Esophagus squamous epithelium (tissue), 5 donors: ENCODE measurements at regions not wholly inside any gene's neighbourhood (a gene's known extent, or its start where the extent isn't known, plus 50 kb on each side); places are given as distances from the start of the nearest gene placed in this dataset.

Experiments
- DNase-seq: peaks from one replicate; lab custom pipeline; 2025; lab: John Stamatoyannopoulos, UW
- H3K27ac ChIP-seq, 4 donors: fragments of 200-600 bp; sonication (generic); one replicate each; pipeline ENCODE4 v1.5.1; 2016 to 2019; ENCODE audit warnings: mild to moderate bottlenecking in 1 of 4
- H3K27me3 ChIP-seq, 4 donors: fragments of 200-600 bp; sonication (generic); 1 replicate in 3 of 4; 2 replicates in 1 of 4; pipeline versions ENCODE4 v1.5.1 to v1.6.0; 2017 to 2021; ENCODE audit warnings: antibody characterized with exemption in 1 of 4
- H3K36me3 ChIP-seq, 3 donors: fragments of 200-600 bp; sonication (generic); one replicate each; pipeline ENCODE4 v1.5.1; 2016 to 2019
- H3K4me1 ChIP-seq, 3 donors: fragments of 200-600 bp; sonication (generic); one replicate each; pipeline ENCODE4 v1.5.1; 2017 to 2019
- H3K4me3 ChIP-seq, 4 donors: fragments of 200-600 bp; sonication (generic); 1 replicate in 3 of 4; 2 replicates in 1 of 4; pipeline ENCODE4 v1.5.1; 2016 to 2019; ENCODE audit warnings: mild to moderate bottlenecking in 2 of 4, moderate library complexity in 1 of 4
- H3K9me3 ChIP-seq, 3 donors: fragments of 200-600 bp; sonication (generic); one replicate each; pipeline ENCODE4 v1.5.1; 2016 to 2019
- POLR2A ChIP-seq, 4 donors: fragments of 450-650 bp; IDR thresholded peaks; one replicate each; pipeline ENCODE4 v1.6.1; 2017; ENCODE audit warnings: antibody characterized with exemption in 4 of 4, mild to moderate bottlenecking in 4 of 4, moderate library complexity in 3 of 4
- WGBS, 2 donors: methylation state at CpG; one replicate each; pipeline ENCODE4 v1.1.5; 2018; 5-methylcytosine and 5-hydroxymethylcytosine counted together
- intact Hi-C: fragments of 100-400 bp; cut with DNase I; formaldehyde crosslinking; loops from one replicate; pipeline ENCODE4 v1.15.0; 2022
- TF ChIP-seq, protein P1 (sequence below), 6 experiments: fragments of 450-650 bp in 4 of 6; fragments of 200-600 bp in 2 of 6; sonication (generic) in 2 of 6; IDR thresholded peaks; one replicate each; pipeline ENCODE4 v1.5.1; 2016 to 2019; ENCODE audit warnings: antibody characterized with exemption in 6 of 6, mild to moderate bottlenecking in 4 of 6, moderate library complexity in 4 of 6
- donor health status: DM: yes; HTN: yes; CAD: no.

DNA sequence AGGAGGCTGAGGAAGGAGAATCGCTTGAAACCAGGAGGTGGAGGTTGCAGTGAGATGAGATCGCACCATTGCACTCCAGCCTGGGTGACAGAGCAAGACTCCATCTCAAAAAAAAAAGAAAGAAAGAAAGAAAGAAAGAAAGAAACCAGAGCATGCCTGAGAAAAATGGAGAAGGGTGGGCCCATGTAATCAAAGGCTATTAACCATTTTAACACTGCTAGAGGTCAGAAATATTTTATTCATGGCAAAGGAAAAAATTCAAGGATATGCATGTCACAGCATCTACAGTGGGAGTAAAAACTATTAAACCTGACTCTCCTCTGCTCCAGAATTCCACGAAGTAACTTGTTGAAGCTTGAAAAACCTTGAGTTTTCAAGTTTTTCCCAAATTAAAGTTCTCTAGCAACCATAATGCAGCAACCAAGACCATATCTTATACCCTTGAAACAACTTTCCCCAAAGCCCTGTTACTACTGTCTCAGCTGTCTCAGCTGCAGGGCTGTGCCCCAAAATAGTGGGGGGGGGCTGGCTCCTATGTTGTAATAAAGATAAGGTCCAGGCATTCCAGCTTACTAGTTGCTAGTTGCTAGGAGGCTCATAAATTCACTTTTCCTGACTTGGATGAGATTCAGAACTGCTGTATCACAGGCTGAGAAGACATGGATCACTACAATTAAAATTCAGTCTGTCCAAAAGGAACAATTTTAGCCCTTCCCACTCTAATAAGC lies 112.9 kb upstream of the SOD1 start:
- Histone ChIP-seq H3K27me3 (no peaks in the 10 kb centered on the region), H3K4me3 (no peak overlapping the region), H3K36me3 (no peaks in the 10 kb centered on the region), H3K4me1 (no peaks in the 10 kb centered on the region), H3K27ac (no peak overlapping the region), H3K9me3 (no peaks in the 10 kb centered on the region)
- intact Hi-C loops = no loop called here
- WGBS, 2 donors = 83% methylated on average over 3 of the region's 3 CpGs
- no peak for DNase-seq
- TF ChIP-seq POLR2A (IDR thresholded peaks at IDR 0.05) = no peak
- TF ChIP-seq, protein P1, sequence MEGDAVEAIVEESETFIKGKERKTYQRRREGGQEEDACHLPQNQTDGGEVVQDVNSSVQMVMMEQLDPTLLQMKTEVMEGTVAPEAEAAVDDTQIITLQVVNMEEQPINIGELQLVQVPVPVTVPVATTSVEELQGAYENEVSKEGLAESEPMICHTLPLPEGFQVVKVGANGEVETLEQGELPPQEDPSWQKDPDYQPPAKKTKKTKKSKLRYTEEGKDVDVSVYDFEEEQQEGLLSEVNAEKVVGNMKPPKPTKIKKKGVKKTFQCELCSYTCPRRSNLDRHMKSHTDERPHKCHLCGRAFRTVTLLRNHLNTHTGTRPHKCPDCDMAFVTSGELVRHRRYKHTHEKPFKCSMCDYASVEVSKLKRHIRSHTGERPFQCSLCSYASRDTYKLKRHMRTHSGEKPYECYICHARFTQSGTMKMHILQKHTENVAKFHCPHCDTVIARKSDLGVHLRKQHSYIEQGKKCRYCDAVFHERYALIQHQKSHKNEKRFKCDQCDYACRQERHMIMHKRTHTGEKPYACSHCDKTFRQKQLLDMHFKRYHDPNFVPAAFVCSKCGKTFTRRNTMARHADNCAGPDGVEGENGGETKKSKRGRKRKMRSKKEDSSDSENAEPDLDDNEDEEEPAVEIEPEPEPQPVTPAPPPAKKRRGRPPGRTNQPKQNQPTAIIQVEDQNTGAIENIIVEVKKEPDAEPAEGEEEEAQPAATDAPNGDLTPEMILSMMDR (IDR thresholded peaks at IDR 0.05) = no peak

DNA sequence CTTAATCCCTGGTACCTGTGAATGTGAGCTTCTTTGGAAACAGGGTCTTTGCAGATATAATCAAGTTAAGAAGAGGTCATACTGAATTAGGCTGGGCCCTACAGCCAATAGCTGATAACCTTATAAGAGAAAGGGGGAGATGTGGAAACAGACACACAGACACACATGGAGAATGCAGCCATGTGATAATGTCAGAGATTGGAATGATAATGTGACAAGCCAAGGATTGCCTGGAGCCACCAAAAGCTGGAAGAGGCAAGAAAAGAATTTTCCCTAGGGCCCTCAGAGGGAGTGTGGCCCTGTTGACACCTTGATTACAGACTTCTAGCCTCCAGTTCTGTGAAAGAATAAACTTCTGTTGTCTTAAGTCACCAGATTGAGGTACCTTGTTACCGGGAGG lies 114.5 kb upstream of the SOD1 start:
- no peak for DNase-seq
- TF ChIP-seq, protein P1 (IDR thresholded peaks at IDR 0.05) = no peak
- TF ChIP-seq POLR2A (IDR thresholded peaks at IDR 0.05) = no peak
- Histone ChIP-seq H3K36me3 (no peaks in the 10 kb centered on the region), H3K9me3 (no peaks in the 10 kb centered on the region), H3K27ac (no peak overlapping the region), H3K4me1 (no peaks in the 10 kb centered on the region), H3K4me3 (no peak overlapping the region), H3K27me3 (no peaks in the 10 kb centered on the region)
- intact Hi-C loops = no loop called here
- 83 to 89% methylated on average over 1 of the region's 1 CpG for WGBS, 2 donors

DNA sequence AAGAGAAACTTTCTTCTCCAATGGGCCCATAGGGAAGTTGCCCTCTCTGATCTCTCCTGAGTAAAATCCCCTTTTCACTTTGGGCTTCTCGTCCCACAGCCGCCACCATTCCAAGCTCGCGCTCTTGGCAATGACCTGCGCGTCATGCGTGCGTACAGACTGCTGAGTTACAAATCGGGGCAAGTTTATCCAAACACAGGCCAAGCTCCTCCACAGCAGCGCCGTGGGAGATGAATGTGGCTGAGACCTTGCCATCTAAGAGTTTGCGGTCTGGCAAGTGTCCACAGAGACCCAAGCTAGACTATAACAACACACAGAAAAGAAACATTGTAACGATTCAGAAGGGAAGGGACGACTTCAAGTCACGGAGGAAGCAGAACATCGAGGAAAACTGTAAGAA lies 116.3 kb upstream of the SOD1 start:
- H3K36me3 ChIP-seq = no peaks in the 10 kb centered on the region
- no peaks in the 10 kb centered on the region for H3K4me1 ChIP-seq
- no peak overlapping the region for H3K27ac ChIP-seq
- 73 to 85% methylated on average over 13 to 16 of the region's 16 CpGs for WGBS, 2 donors
- H3K27me3 ChIP-seq = no peaks in the 10 kb centered on the region
- no peak for TF ChIP-seq POLR2A (IDR thresholded peaks at IDR 0.05)
- TF ChIP-seq, protein P1 (IDR thresholded peaks at IDR 0.05) = no peak
- no peaks in the 10 kb centered on the region for H3K9me3 ChIP-seq
- intact Hi-C loops = no loop called here
- no peak overlapping the region for H3K4me3 ChIP-seq
- no peak for DNase-seq

DNA sequence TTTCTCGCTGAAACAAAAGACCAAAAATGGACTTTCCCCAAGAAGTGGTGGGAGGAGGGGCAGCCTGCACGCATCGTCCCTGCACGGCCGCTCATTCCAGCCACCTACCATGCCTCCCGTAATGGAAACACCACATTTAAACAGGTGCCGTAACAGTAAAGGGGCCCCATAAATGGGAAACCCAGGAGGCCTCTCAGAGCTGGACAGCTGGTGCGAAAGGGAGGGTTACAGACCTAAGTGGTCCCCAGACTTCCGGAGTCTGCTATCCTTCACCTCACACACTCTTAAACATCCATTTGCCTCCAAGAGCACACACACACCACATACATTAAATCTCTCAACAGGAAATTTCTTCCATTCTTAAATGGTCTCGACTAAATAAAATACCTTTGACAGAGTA lies 120.7 kb upstream of the SOD1 start:
- no peak overlapping the region for H3K27ac ChIP-seq
- no peak overlapping the region for H3K4me3 ChIP-seq
- intact Hi-C loops = no loop called here
- WGBS, 2 donors = 48 to 66% methylated on average over 10 of the region's 10 CpGs
- H3K4me1 ChIP-seq = no peaks in the 10 kb centered on the region
- TF ChIP-seq POLR2A (IDR thresholded peaks at IDR 0.05) = no peak
- TF ChIP-seq, protein P1 (IDR thresholded peaks at IDR 0.05) = no peak
- no peaks in the 10 kb centered on the region for H3K36me3 ChIP-seq
- no peaks in the 10 kb centered on the region for H3K27me3 ChIP-seq
- H3K9me3 ChIP-seq = no peaks in the 10 kb centered on the region
- DNase-seq = no peak

DNA sequence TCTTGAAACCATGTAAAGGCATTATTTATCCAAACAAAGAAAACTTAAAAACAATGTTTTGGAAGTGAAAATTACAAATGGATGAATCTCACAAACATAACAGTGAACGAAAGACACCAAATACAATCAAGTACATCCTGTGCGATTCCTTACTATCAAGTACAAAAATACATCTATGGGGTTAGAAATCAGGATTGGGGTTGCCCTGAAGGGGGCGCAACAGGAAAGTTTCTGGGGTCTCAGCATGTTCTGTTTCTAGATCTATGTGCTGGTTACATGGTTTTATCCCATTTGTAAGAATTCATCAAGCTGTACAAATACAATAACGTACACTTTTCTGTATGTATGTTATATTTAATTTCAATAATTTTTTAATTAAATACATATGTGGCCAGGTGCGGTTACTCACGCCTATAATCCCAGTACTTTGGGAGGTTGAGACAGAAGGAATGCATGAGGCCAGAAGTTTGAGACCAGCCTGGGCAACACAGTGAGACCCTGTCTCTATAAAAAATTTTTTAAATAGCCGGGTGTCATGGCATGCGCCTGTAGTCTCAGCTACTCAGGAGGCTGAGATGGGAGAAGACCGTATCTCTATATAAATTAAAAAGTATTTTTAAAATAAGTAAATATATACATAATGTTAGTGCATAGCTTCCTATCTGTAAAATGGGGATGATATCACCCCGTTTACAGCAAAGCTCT lies 121.5 kb upstream of the SOD1 start:
- WGBS, 2 donors = 86 to 88% methylated on average over 10 of the region's 10 CpGs
- Histone ChIP-seq H3K36me3 (no peaks in the 10 kb centered on the region), H3K4me3 (no peak overlapping the region), H3K4me1 (no peaks in the 10 kb centered on the region), H3K27ac (no peak overlapping the region), H3K27me3 (no peaks in the 10 kb centered on the region), H3K9me3 (no peaks in the 10 kb centered on the region)
- TF ChIP-seq POLR2A (IDR thresholded peaks at IDR 0.05) = no peak
- TF ChIP-seq, protein P1 (IDR thresholded peaks at IDR 0.05) = no peak
- DNase-seq = no peak
- intact Hi-C loops = no loop called here
